SW 1271 (cell line): ENCODE measurements at regions not wholly inside any gene's neighbourhood (a gene's known extent, or its start where the extent isn't known, plus 50 kb on each side); places are given as distances from the start of the nearest gene placed in this dataset.
"Not testable (repeated sequence)": the region's sequence is repeated elsewhere in the genome, so short reads cannot be mapped to it uniquely, and the experiment has no call there.

Experiments
- DNase-seq, 2 experiments: peaks; one replicate each; lab custom pipeline; 2025; lab: John Stamatoyannopoulos, UW

GRCh38 chr16:65373097-65373496, 251.2 kb upstream of the CDH11 start:
- DNase-seq: no peak

GRCh38 chr16:65372171-65372570, 250.3 kb upstream of the CDH11 start:
- no peak for DNase-seq

GRCh38 chr16:65365732-65366715, 244.2 kb upstream of the CDH11 start:
- no peak for DNase-seq

- not testable (repeated sequence) for DNase-seq
These were observed 234.9 kb upstream of the CDH11 start for GRCh38 chr16:65356721-65357120.

GRCh38 chr16:65355706-65356105, 233.8 kb upstream of the CDH11 start:
- DNase-seq: no peak

GRCh38 chr16:65353183-65353582, 231.3 kb upstream of the CDH11 start:
- DNase-seq: no peak

GRCh38 chr16:65349626-65350025, 227.8 kb upstream of the CDH11 start:
- no peak for DNase-seq

- no peak for DNase-seq
These were observed 221.7 kb upstream of the CDH11 start for GRCh38 chr16:65343556-65343955.

- DNase-seq: no peak
These were observed 220.5 kb upstream of the CDH11 start for GRCh38 chr16:65342231-65342866.

GRCh38 chr16:65339062-65339461, 217.2 kb upstream of the CDH11 start:
- DNase-seq: no peak

GRCh38 chr16:65336160-65336559, 214.3 kb upstream of the CDH11 start:
- no peak for DNase-seq

GRCh38 chr16:65334081-65334480, 212.2 kb upstream of the CDH11 start:
- no peak for DNase-seq

- no peak for DNase-seq
These were observed 211.4 kb upstream of the CDH11 start for GRCh38 chr16:65333283-65333682.

- no peak for DNase-seq
These were observed 205.5 kb upstream of the CDH11 start for GRCh38 chr16:65327346-65327745.

GRCh38 chr16:65323655-65324237, 201.9 kb upstream of the CDH11 start:
- DNase-seq: no peak

- no peak for DNase-seq
These were observed 197.9 kb upstream of the CDH11 start for GRCh38 chr16:65319621-65320231.

GRCh38 chr16:65318590-65319257, 196.9 kb upstream of the CDH11 start:
- no peak for DNase-seq

GRCh38 chr16:65318138-65318537, 196.3 kb upstream of the CDH11 start:
- no peak for DNase-seq

- no peak for DNase-seq
These were observed 194.9 kb upstream of the CDH11 start for GRCh38 chr16:65316808-65317207.

GRCh38 chr16:65315081-65315780, 193.4 kb upstream of the CDH11 start:
- no peak for DNase-seq

- no peak for DNase-seq
These were observed 192.8 kb upstream of the CDH11 start for GRCh38 chr16:65314627-65315008.
